ENCODE measurements at regions not wholly inside any gene's neighbourhood (a gene's known extent, or its start where the extent isn't known, plus 50 kb on each side); places are given as distances from the start of the nearest gene placed in this dataset.
A peak's percentile ranks its signal among the peaks of the same experiment; 100 is the strongest.
"Not testable (repeated sequence)": the region's sequence is repeated elsewhere in the genome, so short reads cannot be mapped to it uniquely, and the experiment has no call there.

- no peak for TF ChIP-seq CTCF (conservative IDR thresholded peaks at IDR 0.05; ENCODE audit: low read depth, low read length)
- DNase-seq (ENCODE audit: low read depth) = no peak
- H3K4me3 ChIP-seq (ENCODE audit: low read depth, low read length) = no peak overlapping the region
Measured at GRCh38 chr10:25744574-25744973, 189.5 kb upstream of the MYO3A start.

- DNase-seq (ENCODE audit: low read depth) = no peak
- TF ChIP-seq CTCF (conservative IDR thresholded peaks at IDR 0.05; ENCODE audit: low read depth, low read length) = no peak
- H3K4me3 ChIP-seq (ENCODE audit: low read depth, low read length) = no peak overlapping the region
Measured at GRCh38 chr10:25745976-25746375, 188.1 kb upstream of the MYO3A start.

GRCh38 chr10:25747084-25747483 lies 186.9 kb upstream of the MYO3A start:
- no peak for TF ChIP-seq CTCF (conservative IDR thresholded peaks at IDR 0.05; ENCODE audit: low read depth, low read length)
- no peak for DNase-seq (ENCODE audit: low read depth)
- H3K4me3 ChIP-seq (ENCODE audit: low read depth, low read length) = no peak overlapping the region

- H3K4me3 ChIP-seq (ENCODE audit: low read depth, low read length) = no peak overlapping the region
- DNase-seq (ENCODE audit: low read depth) = no peak
- TF ChIP-seq CTCF (conservative IDR thresholded peaks at IDR 0.05; ENCODE audit: low read depth, low read length) = no peak
Measured at GRCh38 chr10:25748509-25748908, 185.5 kb upstream of the MYO3A start.

GRCh38 chr10:25753776-25754175 lies 180.3 kb upstream of the MYO3A start:
- no peak for TF ChIP-seq CTCF (conservative IDR thresholded peaks at IDR 0.05; ENCODE audit: low read depth, low read length)
- peak; percentile 61 for DNase-seq (ENCODE audit: low read depth)

GRCh38 chr10:25755874-25756273 lies 178.2 kb upstream of the MYO3A start:
- H3K4me3 ChIP-seq (ENCODE audit: low read depth, low read length); DNase-seq (ENCODE audit: low read depth): not testable (repeated sequence)

More at GRCh38 chr10:25753776-25754175, 180.3 kb upstream of the MYO3A start:
- H3K4me3 ChIP-seq (ENCODE audit: low read depth, low read length) = no peak overlapping the region

- no peak for DNase-seq (ENCODE audit: low read depth)
- no peak for TF ChIP-seq CTCF (conservative IDR thresholded peaks at IDR 0.05; ENCODE audit: low read depth, low read length)
- H3K4me3 ChIP-seq (ENCODE audit: low read depth, low read length) = no peak overlapping the region
Measured at GRCh38 chr10:25756784-25757183, 177.2 kb upstream of the MYO3A start.

GRCh38 chr10:25758041-25758457 lies 176.0 kb upstream of the MYO3A start:
- DNase-seq (ENCODE audit: low read depth) = peak; percentile 48
- TF ChIP-seq CTCF (conservative IDR thresholded peaks at IDR 0.05; ENCODE audit: low read depth, low read length) = peak; percentile 54
- no peak overlapping the region for H3K4me3 ChIP-seq (ENCODE audit: low read depth, low read length)
